GM19035 (cell line): ENCODE measurements at regions not wholly inside any gene's neighbourhood (a gene's known extent, or its start where the extent isn't known, plus 50 kb on each side); places are given as distances from the start of the nearest gene placed in this dataset.

ENCODE experiments used
- ATAC-seq: cut with Tn5 transposase; IDR thresholded peaks from one replicate; pipeline ENCODE4 v1.9.1; 2021; ENCODE audit not compliant: unreplicated experiment

GRCh38 chr2:41920181-41920580 lies 127.6 kb upstream of the PKDCC start:
- no peak for ATAC-seq

- no peak for ATAC-seq
Observed at GRCh38 chr2:41920812-41921211, 127.0 kb upstream of the PKDCC start.

DNA sequence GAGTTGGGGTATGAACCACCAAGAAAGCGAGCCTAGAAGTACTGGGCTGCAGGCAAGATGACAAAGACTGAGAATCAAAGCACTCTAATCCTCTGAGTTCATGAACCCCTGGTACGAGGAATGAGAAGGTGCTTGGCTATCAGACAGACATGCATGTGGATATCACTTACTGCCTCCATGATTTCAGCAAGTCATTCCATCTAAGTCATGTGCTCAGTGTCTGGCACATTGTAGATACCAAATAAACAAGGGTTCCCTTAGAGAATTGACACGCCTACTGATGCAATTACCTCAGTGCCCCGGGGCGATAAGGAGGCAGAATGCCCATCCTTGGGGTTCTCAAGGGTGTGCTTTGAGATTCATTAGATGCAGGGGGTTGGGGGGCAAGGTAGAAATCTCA lies 125.6 kb upstream of the PKDCC start:
- no peak for ATAC-seq

- no peak for ATAC-seq
Observed at GRCh38 chr2:41923156-41923786, 124.5 kb upstream of the PKDCC start.

DNA sequence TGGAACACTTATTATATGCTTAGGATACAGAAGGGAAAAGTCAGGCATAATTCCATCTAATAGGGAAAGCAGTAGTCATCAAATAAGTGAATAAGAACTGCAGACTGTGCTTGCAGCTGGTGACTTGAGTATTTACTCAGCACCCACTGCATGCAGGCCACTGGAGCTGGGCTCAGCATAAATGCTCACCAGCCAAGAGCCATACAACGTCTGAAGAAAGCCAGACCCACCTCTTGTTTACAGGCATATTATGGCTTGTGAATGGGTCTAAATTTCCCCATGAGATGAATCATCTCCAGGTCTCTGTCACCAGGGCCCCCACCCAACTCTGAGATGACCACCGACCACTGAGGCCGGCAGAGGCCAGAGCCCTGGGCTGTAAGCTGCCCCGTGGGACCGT lies 123.8 kb upstream of the PKDCC start:
- ATAC-seq, result no peak

- no peak for ATAC-seq
Observed at GRCh38 chr2:41924709-41925408, 123.0 kb upstream of the PKDCC start.

GRCh38 chr2:41925712-41926111 lies 122.1 kb upstream of the PKDCC start:
- ATAC-seq, result no peak

GRCh38 chr2:41926614-41927580 lies 120.9 kb upstream of the PKDCC start:
- no peak for ATAC-seq

DNA sequence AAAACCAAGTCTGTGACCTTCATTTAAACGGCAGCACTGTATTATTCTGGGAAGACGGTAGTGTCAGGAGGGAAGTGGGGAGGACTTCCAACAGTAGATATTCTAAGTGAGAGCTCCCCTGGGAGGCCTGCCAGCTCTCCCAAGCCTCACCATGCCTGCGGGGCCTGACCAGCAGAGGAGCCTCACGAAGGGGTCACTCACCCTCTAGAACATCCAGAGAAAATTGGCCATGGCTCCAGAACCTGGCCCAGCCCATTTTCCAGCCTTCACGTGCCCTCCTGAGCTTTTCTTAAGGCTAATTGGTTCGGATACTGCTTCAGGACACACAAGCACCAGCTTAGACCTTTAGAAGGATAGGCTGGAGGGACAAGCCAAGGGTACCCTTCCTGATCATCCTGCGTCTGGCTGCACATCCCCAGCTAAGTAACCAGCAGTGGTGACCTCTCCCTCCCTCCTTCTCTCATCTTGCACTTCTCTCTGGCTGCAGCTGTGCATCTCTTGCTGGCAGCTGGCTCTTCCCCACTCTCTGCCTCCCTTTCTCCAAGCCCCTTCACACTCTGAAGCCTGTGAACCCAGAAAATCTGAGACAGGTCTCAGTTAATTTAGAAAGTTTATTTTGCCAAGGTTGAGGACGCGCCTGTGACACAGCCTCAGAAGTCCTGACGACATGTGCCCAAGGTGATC lies 120.1 kb upstream of the PKDCC start:
- no peak for ATAC-seq

DNA sequence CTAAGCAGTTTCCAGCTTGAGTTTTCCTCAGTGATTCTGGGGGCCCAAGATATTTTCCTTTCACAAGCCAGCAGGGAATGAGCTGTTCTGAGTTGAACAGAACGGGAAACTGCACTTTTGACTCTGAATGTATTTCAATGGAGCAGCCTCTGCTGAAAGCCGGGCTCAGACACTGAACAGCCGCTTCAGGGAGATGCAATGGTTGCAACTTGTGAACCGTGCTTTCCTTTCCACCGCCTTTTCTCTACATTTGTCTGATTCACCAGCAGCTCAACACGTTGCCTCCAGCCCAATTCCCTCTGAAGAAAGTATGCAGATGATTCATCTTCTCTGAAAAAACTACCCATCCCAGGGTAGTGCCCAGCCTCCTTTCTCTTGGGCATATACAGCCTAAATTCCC lies 119.3 kb upstream of the PKDCC start:
- ATAC-seq, result no peak

- ATAC-seq, result no peak
Observed at GRCh38 chr2:41930807-41931566, 116.8 kb upstream of the PKDCC start.

DNA sequence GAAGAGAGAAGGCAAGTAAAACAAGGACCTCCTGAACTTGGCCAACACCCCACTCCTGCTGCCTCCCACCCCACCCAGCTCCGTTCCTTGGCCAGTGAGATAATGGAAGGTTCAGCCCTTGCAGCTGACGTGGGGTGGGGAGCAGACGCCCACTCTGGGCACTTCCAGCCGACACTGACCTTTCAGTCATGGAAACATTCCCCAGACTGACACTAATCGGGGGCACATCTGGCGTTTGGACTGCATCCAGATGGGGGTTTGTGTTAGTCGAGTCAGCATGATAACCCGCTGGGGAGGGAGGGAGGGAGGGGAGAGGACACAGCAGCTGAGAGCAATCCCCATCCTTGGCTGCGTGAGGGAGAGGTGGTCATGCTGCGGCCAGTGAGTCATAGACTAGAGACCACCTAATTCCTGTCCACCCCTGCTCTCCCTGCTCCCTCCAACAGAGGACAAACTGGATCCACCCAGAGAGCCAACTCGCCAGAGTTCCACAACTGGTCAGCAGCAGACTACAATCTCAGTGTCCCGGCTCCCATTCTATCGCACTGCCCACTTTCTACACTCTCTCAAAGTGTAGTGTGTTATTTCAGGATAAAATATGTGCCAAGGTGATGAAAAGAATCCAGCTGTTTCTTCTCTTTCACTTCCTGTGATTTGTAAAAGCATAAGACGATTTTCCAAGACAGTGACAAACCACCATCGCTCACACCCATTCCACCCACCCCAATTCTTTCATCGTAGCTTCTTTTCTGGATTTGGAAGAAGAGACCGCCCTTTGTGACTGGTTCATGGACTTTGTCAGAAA lies 115.4 kb upstream of the PKDCC start:
- no peak for ATAC-seq

DNA sequence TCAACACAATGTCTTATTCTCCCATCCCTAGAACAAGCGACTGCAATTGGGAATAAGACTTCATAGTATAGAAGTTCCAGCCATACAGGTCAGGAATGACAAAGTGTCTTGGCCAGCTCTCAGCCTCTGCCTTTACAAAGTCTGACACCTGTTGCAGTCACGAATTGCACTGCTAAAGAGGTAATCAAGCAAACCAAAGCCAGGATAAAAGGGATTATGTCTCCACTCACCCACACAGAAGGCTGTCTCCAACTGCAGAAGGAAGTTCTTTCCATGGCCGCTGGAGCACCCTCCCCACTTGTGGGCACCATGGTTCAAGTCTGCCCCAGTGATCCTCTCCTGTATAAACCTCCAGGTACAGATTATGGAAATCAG lies 114.8 kb upstream of the PKDCC start:
- ATAC-seq, result no peak

- ATAC-seq, result no peak
Observed at GRCh38 chr2:41933585-41934320, 114.1 kb upstream of the PKDCC start.

GRCh38 chr2:41934329-41934958 lies 113.4 kb upstream of the PKDCC start:
- ATAC-seq, result no peak

DNA sequence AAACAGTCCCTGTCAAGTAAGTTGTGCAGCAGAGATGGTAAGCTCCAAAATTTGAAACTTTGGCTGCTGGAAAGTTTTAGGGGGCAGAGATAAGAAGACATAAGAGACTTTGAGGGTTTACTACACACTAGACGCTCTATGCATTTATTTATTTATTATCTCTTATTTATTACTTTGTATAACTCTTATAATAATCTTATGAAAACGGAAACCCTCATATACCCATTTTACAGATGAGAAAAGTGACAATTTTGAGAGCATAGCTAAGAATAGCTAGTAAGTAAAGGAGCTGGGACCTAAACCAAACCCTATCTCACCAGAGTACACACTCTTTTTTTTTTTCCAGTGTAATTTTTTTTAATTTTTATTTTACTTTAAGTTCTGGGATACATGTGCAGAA lies 112.8 kb upstream of the PKDCC start:
- no peak for ATAC-seq

- ATAC-seq, result no peak
Observed at GRCh38 chr2:41935825-41936224, 112.0 kb upstream of the PKDCC start.

DNA sequence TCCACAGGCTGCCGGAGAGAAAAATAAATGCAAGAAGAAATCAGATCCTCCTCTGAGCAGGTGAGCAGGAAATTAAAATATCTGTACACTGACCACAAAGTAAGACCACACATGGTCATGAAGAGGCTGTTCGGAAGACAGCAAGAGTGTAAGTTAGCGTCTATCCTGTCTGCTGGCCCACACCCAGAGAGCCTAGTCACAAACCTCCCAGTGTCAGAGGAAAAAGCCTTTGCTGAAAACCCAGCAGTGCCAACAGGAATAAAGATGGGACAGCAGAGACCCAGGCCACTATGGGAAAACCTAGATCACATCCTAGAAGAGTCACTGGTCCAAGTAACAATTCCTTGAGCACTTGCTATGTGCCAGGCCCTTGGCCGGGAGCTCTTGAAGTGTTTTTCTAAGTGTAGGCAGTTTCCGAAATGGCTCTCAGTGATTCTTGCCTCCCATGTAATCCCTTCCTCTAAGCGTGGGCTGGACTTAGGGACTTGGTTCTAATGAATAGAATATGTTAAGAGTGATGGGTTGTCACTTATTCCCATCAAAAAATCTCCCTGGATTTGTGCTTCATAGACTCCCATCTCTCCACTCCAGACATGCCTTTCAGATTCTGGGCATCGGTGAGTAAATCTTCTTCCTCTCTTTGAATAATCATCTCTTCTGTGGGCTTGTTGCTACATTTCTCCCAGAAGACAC lies 110.9 kb upstream of the PKDCC start:
- no peak for ATAC-seq
